Smooth muscle cell (in vitro differentiated cells): ENCODE measurements at regions not wholly inside any gene's neighbourhood (a gene's known extent, or its start where the extent isn't known, plus 50 kb on each side); places are given as distances from the start of the nearest gene placed in this dataset.

ENCODE experiments used
- DNase-seq: peaks from one replicate; lab custom pipeline; 2025; ENCODE audit not compliant: unreplicated experiment; lab: John Stamatoyannopoulos, UW
- H2AFZ ChIP-seq: fragments of 200-600 bp; sonication (generic); 2 replicates; pipeline ENCODE4 v1.6.0; 2016; ENCODE audit warnings: antibody characterized with exemption, low read depth, mild to moderate bottlenecking
- H3F3A ChIP-seq: fragments of 200-600 bp; sonication (generic); 2 replicates; pipeline ENCODE4 v1.6.0; 2017; ENCODE audit warnings: antibody characterized with exemption, low read depth
- H3K27ac ChIP-seq: fragments of 200-600 bp; sonication (generic); 2 replicates; pipeline ENCODE4 v1.5.1; 2016; ENCODE audit warnings: low read depth, mild to moderate bottlenecking
- H3K27me3 ChIP-seq: fragments of 200-600 bp; sonication (generic); 2 replicates; pipeline ENCODE4 v1.6.1; 2016; ENCODE audit warnings: low read depth, mild to moderate bottlenecking
- H3K36me3 ChIP-seq: fragments of 200-600 bp; sonication (generic); 2 replicates; pipeline ENCODE4 v1.5.1; 2016; ENCODE audit warnings: low read depth
- H3K4me1 ChIP-seq: fragments of 200-600 bp; sonication (generic); 2 replicates; pipeline ENCODE4 v1.5.1; 2016; ENCODE audit warnings: low read depth
- H3K4me2 ChIP-seq: fragments of 200-600 bp; sonication (generic); 2 replicates; pipeline ENCODE4 v1.6.0; 2016; ENCODE audit warnings: mild to moderate bottlenecking
- H3K4me3 ChIP-seq: fragments of 200-600 bp; sonication (generic); 2 replicates; pipeline ENCODE4 v1.5.1; 2016; ENCODE audit warnings: mild to moderate bottlenecking
- H3K79me2 ChIP-seq: fragments of 200-600 bp; sonication (generic); 2 replicates; pipeline ENCODE4 v1.6.0; 2016; ENCODE audit warnings: low read depth, mild to moderate bottlenecking
- H3K9ac ChIP-seq: fragments of 200-600 bp; sonication (generic); 2 replicates; pipeline ENCODE4 v1.6.0; 2016; ENCODE audit warnings: low read depth
- H3K9me3 ChIP-seq: fragments of 200-600 bp; sonication (generic); replicated peaks from 2 replicates; pipeline ENCODE4 v1.5.1; 2016; ENCODE audit warnings: low read depth
- H4K20me1 ChIP-seq: fragments of 200-600 bp; sonication (generic); 2 replicates; pipeline ENCODE4 v1.6.0; 2016; ENCODE audit warnings: low read depth
- WGBS: methylation state at CpG from one replicate; pipeline ENCODE4 v1.1.7; 2016; ENCODE audit warnings: low lambda C conversion rate; 5-methylcytosine and 5-hydroxymethylcytosine counted together
- TF ChIP-seq, protein P1 (sequence below): fragments of 200-600 bp; sonication (generic); IDR thresholded peaks from 2 replicates; pipeline ENCODE4 v1.5.1; 2017; ENCODE audit warnings: borderline replicate concordance, mild to moderate bottlenecking, antibody characterized with exemption; ENCODE audit not compliant: insufficient read depth, poor library complexity, severe bottlenecking

DNA sequence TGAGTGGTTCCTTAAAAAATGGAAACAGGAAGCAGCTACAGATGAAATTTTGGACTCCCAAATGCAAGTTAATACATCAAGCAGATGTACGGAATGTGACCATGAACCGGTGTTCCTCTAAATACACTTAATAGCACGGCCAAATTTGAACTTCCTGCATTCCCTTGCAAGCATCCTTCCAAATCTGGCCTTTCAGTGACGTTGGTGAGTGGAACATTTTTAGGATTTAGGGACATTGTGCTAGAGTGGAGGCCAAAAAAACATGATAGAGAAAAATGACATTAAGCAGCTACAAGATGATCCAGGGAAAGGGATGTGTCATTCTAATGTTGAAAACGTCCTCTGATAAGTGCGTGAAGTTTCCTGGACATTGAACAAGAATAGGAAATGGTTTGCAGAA lies 62.1 kb downstream of the CTAGE1 start:
- no peak for DNase-seq
- Histone ChIP-seq H3K4me1 (no peaks in the 10 kb centered on the region), H3K4me3 (no peak overlapping the region), H3K27ac (no peak overlapping the region), H3K27me3 (no peaks in the 10 kb centered on the region), H3K9me3 (no peaks in the 10 kb centered on the region), H3K36me3 (no peaks in the 10 kb centered on the region), H3K4me2 (no peak overlapping the region), H4K20me1 (no peaks in the 10 kb centered on the region), H2AFZ (no peak overlapping the region), H3K79me2 (no peaks in the 10 kb centered on the region), H3F3A (no peaks in the 10 kb centered on the region), H3K9ac (no peak overlapping the region)
- 70% methylated on average over 6 of the region's 6 CpGs for WGBS
- TF ChIP-seq, protein P1, sequence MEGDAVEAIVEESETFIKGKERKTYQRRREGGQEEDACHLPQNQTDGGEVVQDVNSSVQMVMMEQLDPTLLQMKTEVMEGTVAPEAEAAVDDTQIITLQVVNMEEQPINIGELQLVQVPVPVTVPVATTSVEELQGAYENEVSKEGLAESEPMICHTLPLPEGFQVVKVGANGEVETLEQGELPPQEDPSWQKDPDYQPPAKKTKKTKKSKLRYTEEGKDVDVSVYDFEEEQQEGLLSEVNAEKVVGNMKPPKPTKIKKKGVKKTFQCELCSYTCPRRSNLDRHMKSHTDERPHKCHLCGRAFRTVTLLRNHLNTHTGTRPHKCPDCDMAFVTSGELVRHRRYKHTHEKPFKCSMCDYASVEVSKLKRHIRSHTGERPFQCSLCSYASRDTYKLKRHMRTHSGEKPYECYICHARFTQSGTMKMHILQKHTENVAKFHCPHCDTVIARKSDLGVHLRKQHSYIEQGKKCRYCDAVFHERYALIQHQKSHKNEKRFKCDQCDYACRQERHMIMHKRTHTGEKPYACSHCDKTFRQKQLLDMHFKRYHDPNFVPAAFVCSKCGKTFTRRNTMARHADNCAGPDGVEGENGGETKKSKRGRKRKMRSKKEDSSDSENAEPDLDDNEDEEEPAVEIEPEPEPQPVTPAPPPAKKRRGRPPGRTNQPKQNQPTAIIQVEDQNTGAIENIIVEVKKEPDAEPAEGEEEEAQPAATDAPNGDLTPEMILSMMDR: no peak

DNA sequence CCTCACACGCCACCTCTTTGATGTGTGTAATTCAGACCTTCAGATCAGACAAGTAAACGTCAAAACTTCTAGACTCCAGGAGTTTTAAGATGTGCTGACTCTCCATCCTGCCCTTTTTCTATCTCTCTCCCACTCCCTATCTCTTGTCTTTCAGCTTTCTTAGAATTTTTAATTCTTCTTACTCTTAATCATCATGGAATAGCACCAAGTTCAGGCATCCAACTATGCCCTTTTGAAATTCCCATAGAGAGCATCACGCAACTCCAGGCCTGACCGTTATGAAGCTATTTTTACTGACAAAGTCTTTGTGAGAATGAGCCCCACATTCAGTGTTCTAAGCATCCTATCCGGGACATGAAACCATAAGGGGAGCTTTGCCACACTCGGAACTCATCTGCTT lies 62.6 kb downstream of the CTAGE1 start:
- Histone ChIP-seq H3F3A (no peaks in the 10 kb centered on the region), H3K4me2 (no peak overlapping the region), H3K36me3 (no peaks in the 10 kb centered on the region), H4K20me1 (no peaks in the 10 kb centered on the region), H3K9me3 (no peaks in the 10 kb centered on the region), H3K4me3 (no peak overlapping the region), H3K79me2 (no peaks in the 10 kb centered on the region), H3K27ac (no peak overlapping the region), H3K4me1 (no peaks in the 10 kb centered on the region), H2AFZ (peak overlapping the region; percentile 14), H3K27me3 (no peaks in the 10 kb centered on the region), H3K9ac (no peak overlapping the region)
- TF ChIP-seq, protein P1: no peak
- DNase-seq: no peak
- 87% methylated on average over 6 of the region's 6 CpGs for WGBS

GRCh38 chr18:22349966-22350365 lies 67.7 kb downstream of the CTAGE1 start:
- TF ChIP-seq, protein P1: no peak
- no peaks in the 10 kb centered on the region for H3K79me2 ChIP-seq
- peaks cover 20% of the 10 kb centered on the region for H3F3A ChIP-seq
- peaks cover 6% of the 10 kb centered on the region for H3K4me1 ChIP-seq
- H3K9ac ChIP-seq: peak overlapping the region; percentile 77
- H3K4me3 ChIP-seq: peak overlapping the region; percentile 57
- peak overlapping the region; percentile 82 for H3K4me2 ChIP-seq
- no peaks in the 10 kb centered on the region for H3K9me3 ChIP-seq
- peak overlapping the region; percentile 92 for H3K27ac ChIP-seq
- no peaks in the 10 kb centered on the region for H4K20me1 ChIP-seq
- H3K36me3 ChIP-seq: no peaks in the 10 kb centered on the region
- no peak for DNase-seq
- no peak overlapping the region for H2AFZ ChIP-seq
- H3K27me3 ChIP-seq: no peaks in the 10 kb centered on the region
- WGBS: 20% methylated on average over 8 of the region's 8 CpGs

GRCh38 chr18:22349317-22349898 lies 68.3 kb downstream of the CTAGE1 start:
- Histone ChIP-seq H3K9ac (peak overlapping the region; percentile 77), H3K9me3 (no peaks in the 10 kb centered on the region), H3K79me2 (no peaks in the 10 kb centered on the region), H2AFZ (peak overlapping the region; percentile 72), H3K4me1 (peaks cover 6% of the 10 kb centered on the region), H3K4me3 (peak overlapping the region; percentile 57), H3K27me3 (no peaks in the 10 kb centered on the region), H3F3A (peaks cover 20% of the 10 kb centered on the region), H4K20me1 (no peaks in the 10 kb centered on the region), H3K27ac (peak overlapping the region; percentile 92), H3K4me2 (peak overlapping the region; percentile 82), H3K36me3 (no peaks in the 10 kb centered on the region)
- TF ChIP-seq, protein P1: no peak
- no peak for DNase-seq
- WGBS: 7% methylated on average over 11 of the region's 11 CpGs
